Adipocyte (in vitro differentiated cells): ENCODE measurements at regions not wholly inside any gene's neighbourhood (a gene's known extent, or its start where the extent isn't known, plus 50 kb on each side); places are given as distances from the start of the nearest gene placed in this dataset.

Experiments used
- DNase-seq: peaks from one replicate; pipeline ENCODE4 v3.0.0-alpha.2; 2015; ENCODE audit warnings: low read depth
- H3K27me3 ChIP-seq: replicated peaks from 2 replicates; pipeline ENCODE4 v1.7.0; 2013; ENCODE audit warnings: mild to moderate bottlenecking, low read length, moderate library complexity; ENCODE audit not compliant: control insufficient read depth, insufficient read depth
- H3K36me3 ChIP-seq: 2 replicates; pipeline ENCODE4 v1.7.0; 2013; ENCODE audit warnings: low read length, mild to moderate bottlenecking, moderate library complexity; ENCODE audit not compliant: control insufficient read depth, insufficient read depth, severe bottlenecking
- H3K4me1 ChIP-seq: 2 replicates; pipeline ENCODE4 v1.7.0; 2013; ENCODE audit warnings: mild to moderate bottlenecking, low read length, moderate library complexity; ENCODE audit not compliant: control insufficient read depth, insufficient read depth
- H3K4me3 ChIP-seq: 2 replicates; pipeline ENCODE4 v1.7.0; 2013; ENCODE audit warnings: mild to moderate bottlenecking, low read length, moderate library complexity
- H3K9ac ChIP-seq: 2 replicates; pipeline ENCODE4 v1.7.0; 2013; ENCODE audit warnings: mild to moderate bottlenecking, low read length, moderate library complexity
- H3K9me3 ChIP-seq: 2 replicates; pipeline ENCODE4 v1.7.0; 2013; ENCODE audit warnings: mild to moderate bottlenecking, low read length, moderate library complexity; ENCODE audit not compliant: control insufficient read depth

GRCh38 chr9:106120071-106120470 is 425.7 kb downstream of the TMEM38B start:
- DNase-seq, result no peak
- H3K9ac ChIP-seq, result no peak overlapping the region
- H3K4me1 ChIP-seq, result no peaks in the 10 kb centered on the region
- no peaks in the 10 kb centered on the region for H3K9me3 ChIP-seq
- no peak overlapping the region for H3K4me3 ChIP-seq
- H3K27me3 ChIP-seq, result no peaks in the 10 kb centered on the region
- no peaks in the 10 kb centered on the region for H3K36me3 ChIP-seq

GRCh38 chr9:106127776-106128175 is 433.4 kb downstream of the TMEM38B start:
- Histone ChIP-seq H3K9ac (no peak overlapping the region), H3K4me3 (no peak overlapping the region), H3K27me3 (no peaks in the 10 kb centered on the region), H3K36me3 (no peaks in the 10 kb centered on the region), H3K4me1 (no peaks in the 10 kb centered on the region), H3K9me3 (no peaks in the 10 kb centered on the region)
- no peak for DNase-seq

GRCh38 chr9:106130374-106130773 is 436.0 kb downstream of the TMEM38B start:
- no peaks in the 10 kb centered on the region for H3K4me1 ChIP-seq
- no peak for DNase-seq
- no peaks in the 10 kb centered on the region for H3K27me3 ChIP-seq
- H3K9me3 ChIP-seq, result no peaks in the 10 kb centered on the region
- no peak overlapping the region for H3K9ac ChIP-seq
- H3K36me3 ChIP-seq, result no peaks in the 10 kb centered on the region
- H3K4me3 ChIP-seq, result no peak overlapping the region

- Histone ChIP-seq H3K4me1 (no peaks in the 10 kb centered on the region), H3K36me3 (no peaks in the 10 kb centered on the region), H3K4me3 (no peak overlapping the region), H3K27me3 (no peaks in the 10 kb centered on the region), H3K9me3 (no peaks in the 10 kb centered on the region), H3K9ac (no peak overlapping the region)
- no peak for DNase-seq
Measured at GRCh38 chr9:106143781-106144180, 449.4 kb downstream of the TMEM38B start.

- H3K4me3 ChIP-seq, result no peak overlapping the region
- H3K36me3 ChIP-seq, result no peaks in the 10 kb centered on the region
- no peaks in the 10 kb centered on the region for H3K4me1 ChIP-seq
Measured at GRCh38 chr9:106146066-106146840, 451.9 kb downstream of the TMEM38B start.

GRCh38 chr9:106146886-106147285 is 452.5 kb downstream of the TMEM38B start:
- no peaks in the 10 kb centered on the region for H3K27me3 ChIP-seq
- H3K9me3 ChIP-seq, result no peaks in the 10 kb centered on the region
- no peak overlapping the region for H3K4me3 ChIP-seq
- H3K36me3 ChIP-seq, result no peaks in the 10 kb centered on the region
- no peak for DNase-seq
- H3K4me1 ChIP-seq, result no peaks in the 10 kb centered on the region
- H3K9ac ChIP-seq, result no peak overlapping the region

More at GRCh38 chr9:106146066-106146840, 451.9 kb downstream of the TMEM38B start:
- no peaks in the 10 kb centered on the region for H3K9me3 ChIP-seq
- no peak overlapping the region for H3K9ac ChIP-seq
- no peaks in the 10 kb centered on the region for H3K27me3 ChIP-seq
- no peak for DNase-seq

GRCh38 chr9:106149956-106150355 is 455.6 kb downstream of the TMEM38B start:
- no peaks in the 10 kb centered on the region for H3K27me3 ChIP-seq
- no peak for DNase-seq
- no peak overlapping the region for H3K4me3 ChIP-seq

GRCh38 chr9:106156465-106156864 is 462.1 kb downstream of the TMEM38B start:
- Histone ChIP-seq H3K4me3 (no peak overlapping the region), H3K4me1 (no peaks in the 10 kb centered on the region), H3K27me3 (no peaks in the 10 kb centered on the region), H3K36me3 (no peaks in the 10 kb centered on the region), H3K9me3 (no peaks in the 10 kb centered on the region), H3K9ac (no peak overlapping the region)
- no peak for DNase-seq

More at GRCh38 chr9:106149956-106150355, 455.6 kb downstream of the TMEM38B start:
- H3K9ac ChIP-seq, result no peak overlapping the region
- no peaks in the 10 kb centered on the region for H3K36me3 ChIP-seq
- no peaks in the 10 kb centered on the region for H3K4me1 ChIP-seq
- H3K9me3 ChIP-seq, result no peaks in the 10 kb centered on the region

GRCh38 chr9:106172265-106172664 is 477.9 kb downstream of the TMEM38B start:
- DNase-seq, result no peak
- no peaks in the 10 kb centered on the region for H3K9me3 ChIP-seq
- no peaks in the 10 kb centered on the region for H3K4me1 ChIP-seq
- H3K27me3 ChIP-seq, result no peaks in the 10 kb centered on the region
- no peak overlapping the region for H3K4me3 ChIP-seq
- H3K9ac ChIP-seq, result no peak overlapping the region
- no peaks in the 10 kb centered on the region for H3K36me3 ChIP-seq

GRCh38 chr9:106174346-106174745 is 480.0 kb downstream of the TMEM38B start:
- Histone ChIP-seq H3K9me3 (no peaks in the 10 kb centered on the region), H3K4me3 (no peak overlapping the region)
- DNase-seq, result no peak

GRCh38 chr9:106177216-106177615 is 482.9 kb downstream of the TMEM38B start:
- H3K36me3 ChIP-seq, result no peaks in the 10 kb centered on the region
- no peaks in the 10 kb centered on the region for H3K27me3 ChIP-seq
- H3K4me1 ChIP-seq, result no peaks in the 10 kb centered on the region
- H3K4me3 ChIP-seq, result no peak overlapping the region
- H3K9ac ChIP-seq, result no peak overlapping the region
- DNase-seq, result no peak
- no peaks in the 10 kb centered on the region for H3K9me3 ChIP-seq

More at GRCh38 chr9:106174346-106174745, 480.0 kb downstream of the TMEM38B start:
- Histone ChIP-seq H3K9ac (no peak overlapping the region), H3K4me1 (no peaks in the 10 kb centered on the region), H3K36me3 (no peaks in the 10 kb centered on the region), H3K27me3 (no peaks in the 10 kb centered on the region)

GRCh38 chr9:106179191-106179590 is 484.9 kb downstream of the TMEM38B start:
- no peak overlapping the region for H3K4me3 ChIP-seq
- H3K27me3 ChIP-seq, result no peaks in the 10 kb centered on the region
- H3K36me3 ChIP-seq, result no peaks in the 10 kb centered on the region
- no peak overlapping the region for H3K9ac ChIP-seq
- H3K9me3 ChIP-seq, result no peaks in the 10 kb centered on the region
- no peak for DNase-seq
- no peaks in the 10 kb centered on the region for H3K4me1 ChIP-seq
